SU-DHL-6 (cell line): ENCODE measurements at regions not wholly inside any gene's neighbourhood (a gene's known extent, or its start where the extent isn't known, plus 50 kb on each side); places are given as distances from the start of the nearest gene placed in this dataset.

Experiments used
- H2AFZ ChIP-seq: fragments of 200-600 bp; sonication (generic); 2 replicates; pipeline ENCODE4 v1.6.1; 2014; ENCODE audit warnings: low read depth, mild to moderate bottlenecking, moderate library complexity, mixed read lengths, antibody characterized with exemption, low read length; ENCODE audit not compliant: severe bottlenecking
- H3F3A ChIP-seq: fragments of 200-600 bp; shearing (Covaris generic); 2 replicates; pipeline ENCODE4 v1.6.0; 2016; ENCODE audit warnings: antibody characterized with exemption, mild to moderate bottlenecking; ENCODE audit not compliant: insufficient read depth
- H3K27ac ChIP-seq: fragments of 200-600 bp; sonication (generic); 2 replicates; pipeline ENCODE4 v1.5.1; 2016; ENCODE audit warnings: low read depth, mild to moderate bottlenecking, low read length, moderate library complexity, mixed read lengths
- H3K27me3 ChIP-seq: fragments of 200-600 bp; sonication (generic), shearing (Covaris generic); 2 replicates; pipeline ENCODE4 v1.6.0; 2014; ENCODE audit warnings: mild to moderate bottlenecking, low read length
- H3K36me3 ChIP-seq: fragments of 200-600 bp; sonication (generic); 2 replicates; pipeline ENCODE4 v1.6.1; 2014; ENCODE audit warnings: mild to moderate bottlenecking, low read length, mixed read lengths
- H3K4me2 ChIP-seq: fragments of 300-600, 200-600 bp; shearing (Covaris generic), sonication (generic); 2 replicates; pipeline ENCODE4 v1.6.0; 2014; ENCODE audit warnings: low read length, low read depth, mild to moderate bottlenecking; ENCODE audit not compliant: poor library complexity, severe bottlenecking
- H3K4me3 ChIP-seq: fragments of 200-600 bp; sonication (generic); 2 replicates; pipeline ENCODE4 v1.5.1; 2014; ENCODE audit warnings: antibody characterized with exemption, low read length, mild to moderate bottlenecking, mixed read lengths; ENCODE audit not compliant: insufficient read depth, poor library complexity, severe bottlenecking
- H3K79me2 ChIP-seq: fragments of 200-600 bp; sonication (generic); 2 replicates; pipeline ENCODE4 v1.6.1; 2014; ENCODE audit warnings: mild to moderate bottlenecking, low read length, moderate library complexity; ENCODE audit not compliant: insufficient read depth
- H3K9ac ChIP-seq: fragments of 200-600 bp; sonication (generic); 2 replicates; pipeline ENCODE4 v1.7.0; 2014; ENCODE audit warnings: mild to moderate bottlenecking, low read length
- H3K9me2 ChIP-seq: fragments of 200-600 bp; sonication (generic); replicated peaks from 2 replicates; pipeline ENCODE4 v1.6.1; 2014; ENCODE audit warnings: low read length; ENCODE audit not compliant: insufficient read depth
- H3K9me3 ChIP-seq: fragments of 200-600 bp; sonication (generic); 2 replicates; pipeline ENCODE4 v1.6.1; 2014; ENCODE audit warnings: low read length, mixed read lengths; ENCODE audit not compliant: insufficient read depth
- H4K20me1 ChIP-seq: fragments of 200-600 bp; sonication (generic); 2 replicates; pipeline ENCODE4 v1.6.1; 2014; ENCODE audit warnings: low read depth, mild to moderate bottlenecking, antibody characterized with exemption, low read length, moderate library complexity, mixed read lengths
- EZH2phosphoT487 ChIP-seq: fragments of 200-600 bp; sonication (generic), shearing (Covaris generic); conservative IDR thresholded peaks from 2 replicates; pipeline ENCODE4 v1.6.1; 2018; ENCODE audit warnings: mild to moderate bottlenecking, antibody characterized with exemption, low read length, moderate library complexity, mixed read lengths
- TF ChIP-seq, protein P1 (sequence below): fragments of 200-600 bp; sonication (generic); IDR thresholded peaks from one replicate; pipeline ENCODE4 v1.5.1; 2017; ENCODE audit warnings: antibody characterized with exemption, mild to moderate bottlenecking, low read length, moderate library complexity; ENCODE audit not compliant: insufficient read depth, poor library complexity, severe bottlenecking

DNA sequence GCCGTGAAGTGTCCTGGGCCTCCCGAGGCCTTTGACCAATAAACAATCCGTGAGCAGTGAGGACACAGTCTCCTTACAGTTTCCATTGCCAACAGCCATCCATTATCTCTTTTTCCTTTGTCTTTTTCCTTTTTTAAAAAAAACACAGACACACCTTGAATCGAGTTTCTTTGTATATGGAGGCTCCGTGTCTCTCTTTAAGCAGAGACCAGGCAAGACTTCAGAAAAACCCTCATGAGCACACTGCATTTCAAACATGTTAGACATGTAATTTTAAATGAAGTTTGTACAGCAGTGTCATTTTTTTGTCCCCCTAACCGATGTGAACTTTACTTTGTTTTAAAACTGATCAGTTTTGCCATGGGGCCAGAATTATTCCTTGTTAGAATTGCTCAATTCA, 111.1 kb downstream of the SPTSSA start:
- no peaks in the 10 kb centered on the region for H4K20me1 ChIP-seq
- no peaks in the 10 kb centered on the region for H3K79me2 ChIP-seq
- H3K4me2 ChIP-seq: no peak overlapping the region
- no peak overlapping the region for H3K27ac ChIP-seq
- no peaks in the 10 kb centered on the region for H3F3A ChIP-seq
- H3K27me3 ChIP-seq: no peaks in the 10 kb centered on the region
- no peaks in the 10 kb centered on the region for H3K9me2 ChIP-seq
- no peak overlapping the region for H3K9ac ChIP-seq
- no peak for TF ChIP-seq EZH2phosphoT487
- TF ChIP-seq, protein P1, sequence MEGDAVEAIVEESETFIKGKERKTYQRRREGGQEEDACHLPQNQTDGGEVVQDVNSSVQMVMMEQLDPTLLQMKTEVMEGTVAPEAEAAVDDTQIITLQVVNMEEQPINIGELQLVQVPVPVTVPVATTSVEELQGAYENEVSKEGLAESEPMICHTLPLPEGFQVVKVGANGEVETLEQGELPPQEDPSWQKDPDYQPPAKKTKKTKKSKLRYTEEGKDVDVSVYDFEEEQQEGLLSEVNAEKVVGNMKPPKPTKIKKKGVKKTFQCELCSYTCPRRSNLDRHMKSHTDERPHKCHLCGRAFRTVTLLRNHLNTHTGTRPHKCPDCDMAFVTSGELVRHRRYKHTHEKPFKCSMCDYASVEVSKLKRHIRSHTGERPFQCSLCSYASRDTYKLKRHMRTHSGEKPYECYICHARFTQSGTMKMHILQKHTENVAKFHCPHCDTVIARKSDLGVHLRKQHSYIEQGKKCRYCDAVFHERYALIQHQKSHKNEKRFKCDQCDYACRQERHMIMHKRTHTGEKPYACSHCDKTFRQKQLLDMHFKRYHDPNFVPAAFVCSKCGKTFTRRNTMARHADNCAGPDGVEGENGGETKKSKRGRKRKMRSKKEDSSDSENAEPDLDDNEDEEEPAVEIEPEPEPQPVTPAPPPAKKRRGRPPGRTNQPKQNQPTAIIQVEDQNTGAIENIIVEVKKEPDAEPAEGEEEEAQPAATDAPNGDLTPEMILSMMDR: no peak
- no peaks in the 10 kb centered on the region for H3K9me3 ChIP-seq
- H3K36me3 ChIP-seq: no peaks in the 10 kb centered on the region
- H2AFZ ChIP-seq: no peak overlapping the region
- H3K4me3 ChIP-seq: no peak overlapping the region

DNA sequence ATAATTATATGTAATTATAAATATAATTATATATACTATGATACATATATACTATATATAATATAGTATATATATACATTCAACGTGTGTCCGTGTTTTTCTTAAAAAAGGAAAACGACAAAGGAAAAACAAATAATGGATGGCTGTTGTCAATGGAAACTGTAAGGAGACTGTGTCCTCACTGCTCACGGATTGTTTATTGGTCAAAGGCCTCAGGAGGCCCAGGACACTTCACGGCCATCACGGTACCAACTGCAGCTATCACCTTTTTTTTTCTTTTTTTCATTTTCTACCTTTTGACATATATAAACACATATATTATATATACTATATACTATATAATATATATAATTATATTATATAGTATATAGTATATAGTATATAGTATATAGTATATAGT, 113.4 kb downstream of the SPTSSA start:
- Histone ChIP-seq H3K4me3 (no peak overlapping the region), H2AFZ (no peak overlapping the region), H3K4me2 (no peak overlapping the region), H3K27me3 (no peaks in the 10 kb centered on the region), H3K36me3 (no peaks in the 10 kb centered on the region), H4K20me1 (no peaks in the 10 kb centered on the region), H3F3A (no peaks in the 10 kb centered on the region), H3K79me2 (no peaks in the 10 kb centered on the region), H3K27ac (no peak overlapping the region), H3K9me2 (no peaks in the 10 kb centered on the region), H3K9me3 (no peaks in the 10 kb centered on the region), H3K9ac (no peak overlapping the region)
- no peak for TF ChIP-seq EZH2phosphoT487
- TF ChIP-seq, protein P1: no peak

DNA sequence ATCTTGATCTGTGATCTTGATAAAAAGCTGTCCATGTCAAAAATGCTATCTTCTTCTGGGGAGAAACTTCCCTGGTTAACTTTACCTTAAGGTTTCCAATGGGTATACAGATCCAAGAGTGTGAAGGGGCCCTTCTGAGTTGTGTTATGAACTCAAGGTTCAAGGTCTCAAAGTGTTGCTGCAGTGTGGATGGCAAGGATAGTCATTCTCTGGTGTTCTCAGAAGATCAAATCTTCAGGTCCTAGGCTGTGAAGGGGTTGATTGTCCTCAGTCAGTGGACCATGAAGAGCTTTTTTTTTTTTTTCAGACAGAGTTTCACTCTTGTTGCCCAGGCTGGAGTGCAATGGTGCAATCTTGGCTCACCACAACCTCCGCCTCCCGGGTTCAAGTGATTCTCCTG, 114.4 kb downstream of the SPTSSA start:
- H3F3A ChIP-seq: no peaks in the 10 kb centered on the region
- no peaks in the 10 kb centered on the region for H3K36me3 ChIP-seq
- no peak overlapping the region for H2AFZ ChIP-seq
- H3K27ac ChIP-seq: no peak overlapping the region
- H4K20me1 ChIP-seq: no peaks in the 10 kb centered on the region
- no peaks in the 10 kb centered on the region for H3K9me3 ChIP-seq
- H3K27me3 ChIP-seq: no peaks in the 10 kb centered on the region
- no peak overlapping the region for H3K4me2 ChIP-seq
- no peak overlapping the region for H3K9ac ChIP-seq
- H3K4me3 ChIP-seq: no peak overlapping the region
- TF ChIP-seq EZH2phosphoT487: no peak
- TF ChIP-seq, protein P1: no peak
- H3K79me2 ChIP-seq: no peaks in the 10 kb centered on the region
- H3K9me2 ChIP-seq: no peaks in the 10 kb centered on the region
